NCI-H2196 treated with DMSO at 0.1 percent for 48 hours (cell line): ENCODE measurements at regions not wholly inside any gene's neighbourhood (a gene's known extent, or its start where the extent isn't known, plus 50 kb on each side); places are given as distances from the start of the nearest gene placed in this dataset.

Source experiments
- DNase-seq: peaks from one replicate; lab custom pipeline; 2025; ENCODE audit not compliant: unreplicated experiment; lab: John Stamatoyannopoulos, UW

DNA sequence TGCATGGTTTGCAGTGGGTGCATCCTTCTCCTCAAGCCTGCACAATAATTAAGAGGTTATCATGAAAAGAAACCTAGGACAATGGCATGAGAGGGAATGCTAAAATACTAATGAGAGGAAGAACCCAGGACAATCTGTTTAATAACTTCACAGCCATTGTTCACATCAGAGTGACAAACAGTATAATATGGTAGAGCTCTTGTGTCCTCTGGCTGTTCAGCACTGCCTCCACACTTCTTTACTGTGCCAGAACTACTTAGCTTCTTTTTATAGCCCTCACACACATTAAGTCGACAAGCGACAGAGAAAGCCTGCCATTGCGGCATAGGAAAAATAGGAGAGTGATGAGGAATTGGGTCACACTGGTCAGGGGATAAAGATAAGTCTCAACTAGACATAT lies 65.0 kb upstream of the MEIS2 start:
- no peak for DNase-seq

DNA sequence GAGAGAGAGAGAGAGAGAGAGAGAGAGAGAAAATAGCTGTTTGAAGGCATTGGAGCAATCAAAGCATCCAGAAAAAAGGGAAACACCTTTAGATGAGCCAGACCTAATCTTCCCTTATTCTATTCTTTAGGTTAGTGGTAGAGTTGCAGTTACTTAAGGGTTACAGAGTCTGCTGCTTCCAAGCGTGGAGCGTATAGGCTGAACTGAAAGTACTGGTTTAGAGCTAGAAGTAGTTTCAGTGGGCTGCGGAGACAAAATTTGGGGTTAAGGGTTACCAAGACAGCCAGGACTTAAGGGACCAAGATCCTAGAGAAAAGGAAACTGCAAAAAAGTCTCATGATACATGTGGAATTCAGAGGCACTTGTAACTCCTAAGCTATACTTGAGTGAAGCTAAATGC lies 66.1 kb upstream of the MEIS2 start:
- no peak for DNase-seq

DNA sequence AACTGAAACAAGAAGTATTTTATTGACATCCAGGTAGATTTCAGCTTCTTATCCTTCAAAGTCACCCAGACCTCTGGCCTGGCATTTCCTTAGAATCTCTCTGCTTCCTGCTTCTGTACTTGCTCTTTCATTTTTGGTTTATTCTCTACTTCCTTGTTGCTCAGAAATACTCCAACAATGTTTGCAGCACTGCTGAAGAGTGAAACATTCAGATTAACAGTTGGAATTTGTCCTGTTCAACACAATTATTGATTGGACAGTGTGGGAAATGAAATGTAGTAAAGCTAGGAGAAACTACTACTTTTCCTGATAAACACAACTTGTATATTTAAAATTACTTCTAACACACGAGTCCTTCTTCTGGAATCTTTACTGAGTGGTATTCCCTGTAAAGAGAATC lies 81.0 kb upstream of the MEIS2 start:
- no peak for DNase-seq

DNA sequence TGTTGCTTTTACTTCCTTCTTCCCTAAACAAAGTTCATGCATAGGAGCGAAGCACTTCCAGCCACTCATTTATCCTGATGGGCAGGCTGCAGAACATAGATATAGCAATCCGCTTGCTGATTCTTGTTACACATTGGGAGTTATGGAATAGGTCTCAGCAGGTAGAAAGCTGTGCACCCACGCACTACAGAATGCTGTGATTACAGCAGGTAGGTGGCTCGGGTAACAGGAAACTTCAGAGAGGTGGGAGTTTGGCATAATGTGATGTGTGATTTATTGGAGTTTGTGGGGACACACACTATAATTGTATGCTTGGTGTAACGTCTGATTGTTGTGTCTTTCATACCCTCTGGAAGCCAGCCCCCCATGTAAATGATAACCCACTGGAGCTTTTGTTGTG lies 99.2 kb upstream of the MEIS2 start:
- no peak for DNase-seq

DNA sequence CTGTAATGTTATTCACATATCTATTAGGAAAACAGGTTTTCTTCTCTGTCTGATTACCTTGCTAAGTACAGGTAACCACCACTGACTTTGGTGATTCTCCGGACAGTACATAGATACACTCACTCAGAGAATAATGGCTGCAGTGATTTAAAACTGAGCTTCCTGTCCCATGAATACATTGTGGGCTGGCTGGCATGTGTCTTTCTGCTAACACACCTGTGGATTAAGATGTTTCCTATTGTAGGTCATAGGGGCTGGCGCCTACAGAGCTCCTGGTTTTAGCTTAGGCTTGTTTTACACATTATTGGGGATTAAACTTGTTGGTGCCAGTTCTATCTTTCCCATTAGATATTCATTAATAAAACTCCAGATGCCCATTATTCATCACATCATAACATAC lies 102.7 kb upstream of the MEIS2 start:
- DNase-seq: no peak

DNA sequence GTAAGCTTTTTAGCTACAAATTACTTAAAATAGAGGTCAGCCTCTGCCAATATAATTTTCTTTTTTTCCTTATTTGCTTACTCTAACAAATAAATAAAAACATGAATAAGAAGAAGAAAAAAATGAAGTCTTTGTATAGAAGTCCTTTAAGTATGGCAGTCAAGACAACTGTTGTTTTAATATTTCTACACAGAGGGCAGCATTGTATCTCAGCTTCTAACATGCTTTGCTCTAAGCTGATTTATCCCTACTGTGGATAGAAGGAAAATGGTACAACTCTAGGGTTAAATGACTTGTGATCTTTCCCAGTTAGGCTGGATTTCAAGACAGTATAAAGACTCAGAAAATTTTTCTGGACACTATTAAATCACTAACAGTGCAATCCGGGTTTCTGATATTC lies 104.3 kb upstream of the MEIS2 start:
- no peak for DNase-seq

DNA sequence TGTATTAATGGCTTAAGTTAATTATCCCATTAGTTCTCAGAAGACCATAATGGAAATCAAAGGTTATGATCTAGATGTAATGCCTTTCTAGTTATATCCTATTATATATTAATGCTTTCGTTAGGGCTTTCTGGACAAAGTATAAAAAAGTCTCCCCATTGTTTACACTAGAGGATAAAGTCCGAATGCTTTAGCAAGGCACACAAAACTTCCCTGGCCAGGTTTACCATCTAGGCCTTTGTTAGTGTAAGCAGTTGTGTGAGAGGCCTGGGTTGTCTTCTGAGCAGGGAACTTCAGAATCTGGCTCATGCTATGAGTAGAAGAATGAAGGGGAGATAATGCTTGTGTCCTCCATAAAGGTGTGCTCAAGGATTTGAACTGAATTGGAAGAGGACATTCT lies 106.3 kb upstream of the MEIS2 start:
- no peak for DNase-seq

DNA sequence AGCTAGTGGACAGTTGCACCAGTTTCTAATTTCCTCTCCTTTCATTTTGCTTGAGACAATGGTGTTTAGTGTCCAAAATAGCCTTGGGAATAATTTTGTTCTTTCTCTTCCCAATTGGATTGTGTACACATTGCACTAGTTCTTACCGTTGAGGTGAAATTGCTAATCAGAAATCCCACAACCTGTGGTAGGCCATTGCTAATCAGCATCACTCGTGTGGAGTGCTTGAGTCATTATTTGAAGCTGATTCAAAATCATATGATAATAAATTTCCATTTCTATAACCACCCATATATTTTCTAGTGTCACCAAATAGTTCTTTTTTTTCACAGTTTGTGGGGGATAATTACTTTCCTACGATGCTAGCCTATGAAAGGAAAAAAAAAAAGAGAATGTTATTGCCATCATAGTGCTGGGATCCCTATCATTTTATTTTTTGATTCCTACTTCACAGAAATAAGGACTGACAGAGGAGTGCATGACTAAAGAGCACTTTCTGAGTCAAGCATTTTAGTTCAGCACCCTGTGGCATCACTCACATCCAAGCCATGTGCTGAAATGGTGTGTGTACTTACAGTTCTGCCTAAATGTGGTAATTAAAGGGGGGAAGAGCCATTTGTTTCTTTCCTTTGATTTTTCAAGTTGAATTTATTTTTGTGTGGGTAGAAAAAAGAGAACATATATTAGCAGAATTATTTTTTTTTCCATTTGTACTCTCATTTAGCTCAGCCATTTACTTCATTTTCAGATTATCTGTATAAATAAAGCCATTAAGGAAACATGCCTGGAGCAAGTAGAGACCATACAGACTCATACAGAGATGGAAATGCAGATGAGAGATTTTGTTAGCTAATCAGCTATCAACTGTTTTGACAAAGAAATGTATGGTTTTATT lies 108.0 kb upstream of the MEIS2 start:
- no peak for DNase-seq

DNA sequence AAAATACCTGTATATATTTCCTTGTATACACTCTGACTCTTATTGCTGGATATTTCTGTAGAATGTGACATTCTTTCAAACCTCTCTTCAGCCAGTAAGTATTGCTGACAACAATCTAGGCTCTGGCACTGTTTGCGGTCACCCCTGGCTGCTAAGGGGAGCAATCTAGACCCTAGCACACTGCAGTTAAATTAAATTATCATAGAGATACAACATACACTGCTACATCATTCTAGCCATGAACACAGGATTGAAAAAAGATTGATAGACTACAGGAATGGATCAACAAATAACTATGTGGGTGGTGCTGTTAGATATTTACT lies 108.7 kb upstream of the MEIS2 start:
- DNase-seq: no peak

DNA sequence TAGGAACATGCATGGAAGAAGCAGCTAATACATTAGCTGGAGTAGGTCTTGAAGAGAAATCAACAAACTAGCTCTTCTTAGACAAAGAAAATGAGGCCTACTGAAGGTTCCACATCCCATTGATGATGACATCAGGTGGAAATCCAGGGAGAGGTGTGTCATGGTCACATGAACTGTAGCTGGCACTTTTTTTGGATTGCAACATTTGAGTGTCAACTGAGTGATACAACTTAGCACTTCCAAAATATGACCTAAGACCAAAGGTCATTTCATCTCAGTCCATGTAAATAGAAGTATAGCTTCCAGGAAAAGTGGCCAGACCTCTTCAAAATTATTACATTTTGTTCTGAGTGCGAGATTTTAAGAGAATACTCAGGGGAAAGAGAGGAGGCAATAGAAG lies 117.2 kb upstream of the MEIS2 start:
- DNase-seq: no peak

DNA sequence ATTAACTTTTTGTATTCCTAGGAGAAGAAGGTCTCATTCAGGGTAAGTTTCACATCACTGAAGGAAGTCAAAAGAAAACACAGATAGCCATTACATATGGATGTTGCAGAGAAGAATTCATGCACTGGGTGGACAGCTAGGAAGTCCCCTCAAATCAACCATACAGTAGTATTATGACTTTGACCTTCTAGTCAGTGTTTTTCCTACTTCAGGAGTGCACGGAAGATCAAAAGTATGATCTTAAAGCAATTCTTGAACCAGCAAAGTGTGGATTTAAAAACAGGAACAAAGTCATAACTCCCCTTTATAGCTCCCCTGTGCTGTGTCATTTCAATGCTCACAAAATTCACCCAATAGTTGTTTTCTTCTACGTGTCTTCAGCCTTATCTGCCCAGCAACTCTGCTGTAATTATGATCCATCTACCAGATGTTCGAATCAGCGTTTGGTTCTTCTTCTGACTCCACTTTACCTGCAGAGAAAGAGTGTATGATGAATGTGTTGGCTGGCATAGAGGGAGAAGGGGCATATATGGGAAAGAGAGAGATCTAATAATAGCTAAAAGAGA lies 118.1 kb upstream of the MEIS2 start:
- DNase-seq: no peak

DNA sequence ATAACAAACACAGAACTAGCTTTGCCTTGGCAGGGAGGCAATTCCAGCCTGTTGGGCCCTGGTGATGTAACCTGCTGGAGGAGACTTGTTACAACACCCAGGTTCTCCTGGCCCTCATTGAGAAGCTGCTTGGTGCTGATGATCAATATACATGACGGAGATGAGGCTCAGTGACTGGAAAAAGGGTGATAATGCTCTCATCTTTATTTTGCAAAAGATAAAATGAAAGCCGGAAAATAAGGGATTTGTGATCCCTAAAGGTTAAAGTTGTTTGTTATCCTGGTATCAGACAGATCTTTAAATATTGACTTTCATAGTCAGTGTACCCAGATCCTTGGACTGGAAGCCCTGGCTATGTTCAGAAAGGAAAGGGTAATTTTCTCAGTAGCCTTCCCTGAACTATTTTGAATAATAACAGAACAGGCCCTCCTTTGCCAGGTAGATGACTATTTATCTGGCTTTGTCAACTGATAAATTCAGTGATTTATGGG lies 118.9 kb upstream of the MEIS2 start:
- DNase-seq: no peak

DNA sequence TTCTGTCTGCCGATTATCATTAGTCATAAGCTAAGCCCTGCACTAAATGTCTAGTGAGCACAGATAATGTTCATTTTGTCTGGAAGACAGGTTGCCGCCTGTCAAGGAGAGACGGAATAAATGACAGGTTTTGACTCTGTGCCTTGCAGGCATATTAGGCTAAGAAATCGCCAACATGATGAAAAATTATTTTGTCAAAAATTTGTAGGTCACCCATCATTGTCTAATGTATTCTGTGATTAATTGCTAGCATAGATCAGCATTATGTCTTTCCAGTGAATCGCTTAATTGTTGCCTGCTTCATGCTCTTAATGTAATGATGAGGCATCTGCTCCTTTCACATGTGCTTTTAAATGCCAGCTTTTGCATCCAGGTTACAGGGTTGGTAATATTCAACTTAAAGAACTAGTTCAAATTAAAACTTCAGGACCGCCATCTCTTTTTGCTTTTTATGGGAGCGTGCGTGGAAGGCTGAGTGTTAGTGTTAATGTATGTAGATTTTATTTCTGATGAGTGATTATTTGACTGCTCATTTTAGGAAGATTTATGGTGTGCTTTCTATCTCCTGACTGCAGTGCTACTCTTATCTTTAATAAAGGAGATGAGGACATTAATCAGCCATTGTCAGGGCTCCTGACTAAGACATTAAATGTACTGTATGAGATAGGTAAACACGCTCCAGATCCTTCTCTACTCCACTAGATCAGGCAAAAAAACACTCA lies 120.8 kb upstream of the MEIS2 start:
- no peak for DNase-seq

DNA sequence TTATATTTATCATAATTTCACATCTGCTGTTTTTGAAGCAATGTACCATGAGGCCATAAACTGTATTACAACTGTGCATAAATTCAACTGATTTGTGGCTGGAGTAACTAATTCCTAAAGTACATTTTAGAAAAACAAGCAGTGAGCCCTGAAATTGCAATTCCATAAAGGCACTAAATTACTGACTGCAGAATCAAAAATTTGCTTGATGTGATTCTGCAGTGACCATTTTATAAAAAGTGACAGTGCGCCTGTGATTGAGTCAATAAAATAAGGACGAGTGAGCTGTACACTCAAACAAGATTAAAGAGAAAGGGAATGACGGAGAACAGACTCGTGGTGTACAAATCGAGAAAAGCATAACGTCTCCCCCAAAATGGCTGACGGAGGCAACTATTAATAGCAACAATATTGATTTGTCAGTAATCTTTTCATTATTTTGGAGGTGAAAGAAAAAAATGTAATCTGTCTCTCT lies 121.4 kb upstream of the MEIS2 start:
- no peak for DNase-seq

DNA sequence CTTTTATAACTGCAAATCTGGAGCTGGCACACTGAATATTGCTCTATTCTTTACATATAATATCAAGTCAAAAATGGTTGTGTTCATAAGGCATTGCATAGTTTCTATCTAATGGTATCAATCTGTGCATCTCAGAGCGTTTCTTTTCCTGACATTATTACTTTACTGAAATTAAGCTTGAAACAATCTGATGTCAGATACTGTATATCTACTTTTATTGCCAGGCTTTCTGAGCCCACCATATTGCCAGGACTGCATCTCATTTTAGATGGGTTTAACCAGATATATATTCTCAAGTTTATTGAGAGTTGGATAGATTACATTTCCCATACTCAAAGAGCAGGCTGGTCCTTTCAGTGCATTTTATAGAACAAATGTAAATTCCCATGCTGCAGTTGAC lies 122.7 kb upstream of the MEIS2 start:
- no peak for DNase-seq

DNA sequence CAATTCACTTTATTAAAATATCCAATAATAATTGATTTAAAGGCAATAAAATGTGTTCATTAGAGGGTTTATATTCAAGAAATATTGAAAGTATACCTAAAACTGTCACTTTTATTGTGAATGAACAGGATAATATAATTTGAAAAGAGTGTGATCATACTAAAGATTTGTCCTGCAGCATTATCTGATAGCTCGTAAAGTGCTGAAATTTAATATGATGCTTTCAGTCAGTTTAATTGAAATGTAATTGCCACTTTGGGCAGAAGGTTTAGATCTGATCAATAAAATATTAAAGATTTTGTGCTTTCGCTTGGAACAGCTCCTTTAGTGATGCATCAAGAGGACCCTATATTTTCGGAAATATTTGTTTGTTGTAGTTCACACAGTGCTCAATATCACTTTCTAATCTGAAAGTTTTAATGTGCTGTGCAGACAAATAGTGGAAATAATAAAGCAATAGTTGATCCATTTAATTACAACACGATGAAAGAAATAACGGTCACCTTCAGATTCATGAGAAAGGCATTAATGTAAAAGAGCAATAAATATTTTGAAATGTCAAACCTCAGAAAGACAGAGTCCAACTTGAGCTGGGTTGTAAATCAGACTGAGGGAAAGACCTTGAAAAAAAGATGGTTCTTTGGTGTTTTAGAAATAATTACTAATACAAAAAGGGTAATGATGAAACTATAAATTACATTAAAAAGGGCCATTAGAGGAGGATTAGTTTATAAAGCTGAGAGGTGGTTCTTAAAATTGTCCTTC lies 129.7 kb upstream of the MEIS2 start:
- DNase-seq: no peak

DNA sequence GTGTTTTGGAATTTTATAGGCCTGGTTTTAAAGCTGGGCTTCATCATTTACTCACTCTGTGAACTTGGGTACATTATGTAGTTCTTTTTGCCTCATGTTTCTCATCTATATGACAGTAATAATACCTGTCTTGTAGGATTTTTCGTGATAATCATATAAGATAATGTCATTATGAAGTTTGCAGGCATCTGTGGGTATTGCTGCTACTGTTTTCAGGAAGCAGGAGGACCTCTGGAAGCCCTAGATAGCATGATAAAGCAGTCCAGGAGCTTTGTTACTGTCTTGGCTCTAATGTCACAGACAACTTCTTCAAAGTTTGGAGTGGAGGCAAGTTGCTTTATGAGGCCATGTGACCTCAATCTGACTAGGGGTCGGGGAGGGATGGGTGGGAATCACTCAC lies 145.0 kb upstream of the MEIS2 start:
- no peak for DNase-seq

DNA sequence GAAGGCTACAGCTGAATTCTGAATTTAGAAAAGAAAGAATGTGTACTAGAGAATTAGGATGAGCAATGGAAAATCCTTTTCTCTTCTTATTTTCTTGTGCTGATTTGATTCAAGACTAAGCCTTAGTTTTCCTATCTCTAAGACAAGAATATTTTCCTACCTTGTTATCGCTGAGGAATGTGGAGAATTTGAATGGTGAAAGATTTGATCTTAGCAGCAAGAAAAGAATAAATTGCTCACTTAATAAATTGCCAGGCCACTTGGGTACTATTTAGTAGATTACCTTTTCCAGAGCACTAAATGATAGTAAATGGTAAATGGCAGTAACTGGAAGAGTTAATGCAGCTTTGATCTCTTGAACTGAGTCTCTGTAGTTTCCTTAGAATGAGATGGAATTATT lies 145.7 kb upstream of the MEIS2 start:
- DNase-seq: no peak

DNA sequence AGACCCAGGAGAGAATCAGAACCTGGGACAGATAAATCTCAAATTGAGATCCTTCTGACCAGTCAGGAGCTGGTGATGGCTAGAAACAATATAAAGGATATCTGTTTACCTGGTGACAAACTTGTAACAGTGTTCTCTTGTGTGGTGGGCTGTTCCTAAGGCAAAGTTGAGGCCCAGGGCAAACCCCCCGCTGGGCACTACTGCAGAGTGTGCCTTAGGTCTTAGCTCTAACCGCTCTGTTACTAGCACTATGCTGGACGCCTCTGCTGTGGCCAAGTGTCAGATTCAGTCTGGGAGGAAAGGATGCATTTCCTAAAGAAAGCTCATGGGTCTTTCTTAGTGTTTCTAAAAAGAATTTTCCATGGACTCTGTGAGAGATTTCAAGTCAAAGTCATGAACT lies 146.5 kb upstream of the MEIS2 start:
- no peak for DNase-seq

DNA sequence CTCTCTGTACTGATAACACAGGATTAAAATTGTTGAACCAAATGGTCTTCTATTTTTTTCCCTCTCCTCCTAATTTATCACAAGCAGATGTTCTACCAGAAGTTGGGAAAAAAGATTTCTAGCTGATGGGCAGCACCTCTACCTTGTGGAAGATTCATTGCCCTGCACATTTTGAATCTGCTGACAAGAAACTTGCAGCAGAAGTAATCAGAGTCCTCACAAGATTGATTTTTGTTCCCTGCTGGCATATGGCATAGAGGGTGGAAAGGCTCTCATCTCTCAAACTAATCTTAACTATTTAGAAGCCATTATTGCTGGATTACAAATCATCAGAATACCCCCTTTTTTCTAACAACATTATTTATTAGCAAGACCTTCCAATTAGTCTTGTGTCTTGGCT lies 148.9 kb upstream of the MEIS2 start:
- DNase-seq: no peak

DNA sequence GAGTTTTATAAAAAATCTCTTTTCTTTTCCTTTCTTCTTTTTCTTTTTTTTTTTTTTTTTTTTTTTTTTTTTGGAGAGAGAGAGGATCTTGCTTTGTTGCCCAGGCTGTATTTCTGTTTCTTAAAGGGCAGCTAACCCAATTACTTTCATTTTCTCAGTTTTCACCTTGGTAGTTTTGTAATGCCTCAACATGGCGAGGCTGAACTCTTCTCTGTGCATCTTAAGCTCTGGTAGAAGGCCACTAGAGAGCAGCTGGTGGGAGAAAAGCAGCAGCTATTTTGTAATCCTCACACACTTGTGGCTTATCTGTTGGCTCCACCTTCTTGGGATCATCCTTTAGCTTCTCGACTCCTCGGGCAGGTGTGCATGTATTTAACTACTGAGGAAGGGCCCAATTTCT lies 152.2 kb upstream of the MEIS2 start:
- DNase-seq: no peak
